CD14-positive monocyte (primary cell): ENCODE measurements at regions not wholly inside any gene's neighbourhood (a gene's known extent, or its start where the extent isn't known, plus 50 kb on each side); places are given as distances from the start of the nearest gene placed in this dataset.

Source experiments
- DNase-seq, 3 donors: peaks; one replicate each; pipeline ENCODE4 v3.0.0-alpha.2; 2011 to 2022
- H2AFZ ChIP-seq: 2 replicates; pipeline ENCODE4 v1.6.0; 2012; ENCODE audit warnings: mild to moderate bottlenecking, low read depth, low read length, inconsistent platforms; ENCODE audit not compliant: insufficient read depth, poor library complexity, severe bottlenecking
- H3K27ac ChIP-seq, 2 donors: 1 replicate in 1 of 2; 2 replicates in 1 of 2; pipeline ENCODE4 v1.5.1; 2012 to 2013; ENCODE audit warnings: low read length in 2 of 2, control low read depth in 1 of 2, inconsistent platforms in 1 of 2, low read depth in 1 of 2, mild to moderate bottlenecking in 1 of 2
- H3K27me3 ChIP-seq, 2 donors: one replicate each; pipeline versions ENCODE4 v1.6.0 to v1.6.1; 2011 to 2013; ENCODE audit warnings: low read length in 2 of 2; ENCODE audit not compliant: control insufficient read depth in 2 of 2, insufficient read depth in 2 of 2
- H3K36me3 ChIP-seq, 2 donors: replicated peaks in 1 of 2; 1 replicate in 1 of 2; 2 replicates in 1 of 2; pipeline versions ENCODE4 v1.5.1 to v1.6.1; 2012 to 2013; ENCODE audit warnings: low read length in 2 of 2, control low read depth in 1 of 2, inconsistent platforms in 1 of 2, mild to moderate bottlenecking in 1 of 2; ENCODE audit not compliant: insufficient read depth in 2 of 2, control insufficient read depth in 1 of 2
- H3K4me1 ChIP-seq, 2 donors: 1 replicate in 1 of 2; 2 replicates in 1 of 2; pipeline versions ENCODE4 v1.5.1 to v1.6.1; 2012 to 2013; ENCODE audit warnings: low read length in 2 of 2, control low read depth in 1 of 2, inconsistent platforms in 1 of 2, mild to moderate bottlenecking in 1 of 2, moderate library complexity in 1 of 2; ENCODE audit not compliant: insufficient read depth in 2 of 2, control insufficient read depth in 1 of 2
- H3K4me2 ChIP-seq: replicated peaks from 2 replicates; pipeline ENCODE3; 2012; ENCODE audit warnings: low read length, moderate library complexity, mild to moderate bottlenecking; ENCODE audit not compliant: poor library complexity, severe bottlenecking; ENCODE audit errors: extremely low read depth
- H3K4me3 ChIP-seq, 3 experiments: fragments of 200-600 bp in 1 of 3; sonication (generic) in 1 of 3; replicated peaks in 1 of 3; 1 replicate in 2 of 3; 2 replicates in 1 of 3; pipeline ENCODE4 v1.5.1; 2011 to 2013; ENCODE audit warnings: low read length in 3 of 3, mild to moderate bottlenecking in 3 of 3, control low read depth in 2 of 3, low read depth in 2 of 3, inconsistent platforms in 1 of 3, moderate library complexity in 1 of 3
- H3K79me2 ChIP-seq: 2 replicates; pipeline ENCODE4 v1.6.0; 2012; ENCODE audit warnings: mild to moderate bottlenecking, control low read depth, inconsistent platforms, low read length, moderate library complexity; ENCODE audit not compliant: insufficient read depth
- H3K9ac ChIP-seq: 2 replicates; pipeline ENCODE4 v1.6.0; 2017; ENCODE audit warnings: low read length, mild to moderate bottlenecking; ENCODE audit not compliant: insufficient read depth, poor library complexity, severe bottlenecking
- H3K9me3 ChIP-seq, 2 donors: replicated peaks in 1 of 2; 1 replicate in 1 of 2; 2 replicates in 1 of 2; pipeline versions ENCODE4 v1.5.1 to v1.6.1; 2012 to 2013; ENCODE audit warnings: low read length in 2 of 2, control low read depth in 1 of 2; ENCODE audit not compliant: control insufficient read depth in 1 of 2, insufficient read depth in 1 of 2
- H4K20me1 ChIP-seq: 2 replicates; pipeline ENCODE4 v1.6.0; 2012; ENCODE audit warnings: mild to moderate bottlenecking, low read length, control low read depth, moderate library complexity; ENCODE audit not compliant: insufficient read depth
- H3K27ac Mint-ChIP-seq, 7 donors: one replicate each; pipeline ENCODE4 v1.8.0; 2020; ENCODE audit warnings: mild to moderate bottlenecking in 7 of 7, mixed read lengths in 7 of 7, moderate library complexity in 6 of 7, inconsistent platforms in 2 of 7
- H3K27me3 Mint-ChIP-seq, 3 donors: one replicate each; pipeline ENCODE4 v1.8.0; 2021 to 2022; ENCODE audit warnings: low read depth in 3 of 3, mild to moderate bottlenecking in 3 of 3, mixed read lengths in 3 of 3, moderate library complexity in 3 of 3, inconsistent platforms in 1 of 3
- H3K36me3 Mint-ChIP-seq, 2 donors: one replicate each; pipeline ENCODE4 v1.8.0; 2020; ENCODE audit warnings: mixed read lengths in 2 of 2, inconsistent platforms in 1 of 2, mild to moderate bottlenecking in 1 of 2
- H3K4me1 Mint-ChIP-seq: one replicate; pipeline ENCODE4 v1.8.0; 2020; ENCODE audit warnings: mild to moderate bottlenecking, mixed read lengths
- H3K4me3 Mint-ChIP-seq, 2 donors: one replicate each; pipeline ENCODE4 v1.8.0; 2020; ENCODE audit warnings: mild to moderate bottlenecking in 2 of 2, mixed read lengths in 2 of 2, moderate library complexity in 1 of 2
- H3K9me3 Mint-ChIP-seq, 7 donors: one replicate each; pipeline ENCODE4 v1.8.0; 2020 to 2022; ENCODE audit warnings: mixed read lengths in 7 of 7, mild to moderate bottlenecking in 6 of 7, moderate library complexity in 6 of 7, inconsistent platforms in 2 of 7
- WGBS: methylation state at CpG from one replicate; pipeline ENCODE4 v1.1.5; 2013; ENCODE audit warnings: missing lambda C conversion rate; ENCODE audit not compliant: insufficient coverage; 5-methylcytosine and 5-hydroxymethylcytosine counted together
- intact Hi-C, 2 donors: fragments of 100-400 bp; cut with micrococcal nuclease; formaldehyde crosslinking; loops; one replicate each; pipeline versions ENCODE4 v1.15.0 to v1.15.1; 2023
- TF ChIP-seq, protein P1 (sequence below): fragments of 200-600 bp; IDR thresholded peaks from one replicate; pipeline ENCODE4 v1.8.0; 2022; ENCODE audit warnings: antibody characterized with exemption, mild to moderate bottlenecking

DNA sequence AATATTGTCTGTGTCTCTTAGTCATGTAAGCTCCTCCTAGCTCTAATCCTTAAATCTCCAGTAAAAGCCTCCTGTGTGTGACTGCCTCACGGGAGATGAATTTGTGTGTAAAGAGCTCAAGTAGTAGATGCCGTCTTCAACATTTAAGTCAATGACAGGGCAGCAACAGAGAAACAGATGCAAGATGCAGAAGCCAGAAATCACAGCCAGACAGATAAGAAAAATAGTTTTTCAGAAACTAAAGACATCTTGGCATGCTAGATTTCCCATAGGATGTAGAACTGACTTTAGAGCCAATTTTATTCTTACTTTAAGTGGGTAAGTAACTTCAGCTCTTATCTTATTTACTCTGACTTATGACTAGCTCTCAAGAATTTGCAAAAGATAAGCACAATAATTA is 652.8 kb downstream of the KCNA4 start:
- Mint-ChIP-seq H3K4me1 (no peaks in the 10 kb centered on the region), H3K4me3 (no peak overlapping the region), H3K27ac (no peak overlapping the region), H3K27me3 (peaks cover 0 to 2% (median 0%) of the 10 kb centered on the region in 3 donors), H3K36me3 (no peaks in the 10 kb centered on the region), H3K9me3 (peaks cover 0 to 5% (median 0%) of the 10 kb centered on the region in 7 donors)
- Histone ChIP-seq H3K4me2 (no peak overlapping the region), H3K9ac (no peak overlapping the region), H3K27me3 (no peaks in the 10 kb centered on the region), H3K27ac (no peak overlapping the region), H3K79me2 (no peaks in the 10 kb centered on the region), H3K9me3 (no peaks in the 10 kb centered on the region), H3K4me1 (no peaks in the 10 kb centered on the region), H3K4me3 (no peak overlapping the region), H4K20me1 (no peaks in the 10 kb centered on the region), H3K36me3 (no peaks in the 10 kb centered on the region), H2AFZ (no peak overlapping the region)
- DNase-seq, result no peak
- TF ChIP-seq, protein P1, sequence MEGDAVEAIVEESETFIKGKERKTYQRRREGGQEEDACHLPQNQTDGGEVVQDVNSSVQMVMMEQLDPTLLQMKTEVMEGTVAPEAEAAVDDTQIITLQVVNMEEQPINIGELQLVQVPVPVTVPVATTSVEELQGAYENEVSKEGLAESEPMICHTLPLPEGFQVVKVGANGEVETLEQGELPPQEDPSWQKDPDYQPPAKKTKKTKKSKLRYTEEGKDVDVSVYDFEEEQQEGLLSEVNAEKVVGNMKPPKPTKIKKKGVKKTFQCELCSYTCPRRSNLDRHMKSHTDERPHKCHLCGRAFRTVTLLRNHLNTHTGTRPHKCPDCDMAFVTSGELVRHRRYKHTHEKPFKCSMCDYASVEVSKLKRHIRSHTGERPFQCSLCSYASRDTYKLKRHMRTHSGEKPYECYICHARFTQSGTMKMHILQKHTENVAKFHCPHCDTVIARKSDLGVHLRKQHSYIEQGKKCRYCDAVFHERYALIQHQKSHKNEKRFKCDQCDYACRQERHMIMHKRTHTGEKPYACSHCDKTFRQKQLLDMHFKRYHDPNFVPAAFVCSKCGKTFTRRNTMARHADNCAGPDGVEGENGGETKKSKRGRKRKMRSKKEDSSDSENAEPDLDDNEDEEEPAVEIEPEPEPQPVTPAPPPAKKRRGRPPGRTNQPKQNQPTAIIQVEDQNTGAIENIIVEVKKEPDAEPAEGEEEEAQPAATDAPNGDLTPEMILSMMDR, result no peak
- intact Hi-C loops, result no loop called here
- WGBS, result no CpG with 5 or more reads among the region's 2 CpGs

- no CpG with 5 or more reads among the region's 1 CpG for WGBS
- H3K27me3 Mint-ChIP-seq, result peaks cover 0 to 2% (median 0%) of the 10 kb centered on the region in 3 donors
- H3K4me1 Mint-ChIP-seq, result no peaks in the 10 kb centered on the region
- no peak overlapping the region for H3K4me2 ChIP-seq
- peaks cover 0 to 9% (median 0%) of the 10 kb centered on the region in 7 donors for H3K9me3 Mint-ChIP-seq
- no peaks in the 10 kb centered on the region for H4K20me1 ChIP-seq
- H3K9me3 ChIP-seq, result no peaks in the 10 kb centered on the region
- no peak overlapping the region for H3K4me3 Mint-ChIP-seq
- H2AFZ ChIP-seq, result no peak overlapping the region
- no peaks in the 10 kb centered on the region for H3K4me1 ChIP-seq
- H3K4me3 ChIP-seq, result no peak overlapping the region
- no peak for DNase-seq
- H3K27me3 ChIP-seq, result no peaks in the 10 kb centered on the region
- H3K9ac ChIP-seq, result no peak overlapping the region
- H3K36me3 Mint-ChIP-seq, result no peaks in the 10 kb centered on the region
- no peaks in the 10 kb centered on the region for H3K79me2 ChIP-seq
- no peak overlapping the region for H3K27ac Mint-ChIP-seq
- TF ChIP-seq, protein P1, result no peak
- H3K36me3 ChIP-seq, result no peaks in the 10 kb centered on the region
- intact Hi-C loops, result no loop called here
- H3K27ac ChIP-seq, result no peak overlapping the region
These were observed 655.5 kb downstream of the KCNA4 start for GRCh38 chr11:29361369-29361768.
